ENCODE measurements at regions not wholly inside any gene's neighbourhood (a gene's known extent, or its start where the extent isn't known, plus 50 kb on each side); places are given as distances from the start of the nearest gene placed in this dataset.
"Not testable (repeated sequence)": the region's sequence is repeated elsewhere in the genome, so short reads cannot be mapped to it uniquely, and the experiment has no call there.

- TF ChIP-seq YY1 (IDR thresholded peaks at IDR 0.05; ENCODE audit: insufficient read depth, insufficient read length); ZNF274 (IDR thresholded peaks at IDR 0.05; ENCODE audit: low read depth, low read length); SUZ12 (IDR thresholded peaks at IDR 0.05; ENCODE audit: extremely low read depth, insufficient read depth, insufficient read length): not testable (repeated sequence)
Measured at GRCh38 chr12:89222580-89222979, 129.7 kb downstream of the DUSP6 start.
